ENCODE measurements at regions not wholly inside any gene's neighbourhood (a gene's known extent, or its start where the extent isn't known, plus 50 kb on each side); places are given as distances from the start of the nearest gene placed in this dataset.

DNA sequence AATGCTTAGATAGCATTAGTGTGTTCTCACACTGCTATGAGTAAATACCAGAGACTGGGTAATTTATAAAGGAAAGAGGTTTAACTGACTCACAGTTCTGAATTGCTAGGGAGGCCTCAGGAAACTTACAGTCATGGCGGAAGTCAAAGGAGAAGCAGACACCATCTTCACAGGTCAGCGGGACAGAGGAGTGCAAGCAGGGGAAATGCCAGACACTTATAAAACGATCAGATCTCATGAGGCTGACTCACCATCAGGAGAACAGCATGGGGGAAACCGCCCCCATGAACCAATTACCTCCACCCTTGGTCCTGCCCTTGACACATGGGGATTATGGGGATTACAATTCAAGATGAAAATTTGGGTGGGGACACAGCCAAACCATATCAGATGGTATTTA is 381.5 kb upstream of the DPPA4 start:
- TF ChIP-seq, protein P1, sequence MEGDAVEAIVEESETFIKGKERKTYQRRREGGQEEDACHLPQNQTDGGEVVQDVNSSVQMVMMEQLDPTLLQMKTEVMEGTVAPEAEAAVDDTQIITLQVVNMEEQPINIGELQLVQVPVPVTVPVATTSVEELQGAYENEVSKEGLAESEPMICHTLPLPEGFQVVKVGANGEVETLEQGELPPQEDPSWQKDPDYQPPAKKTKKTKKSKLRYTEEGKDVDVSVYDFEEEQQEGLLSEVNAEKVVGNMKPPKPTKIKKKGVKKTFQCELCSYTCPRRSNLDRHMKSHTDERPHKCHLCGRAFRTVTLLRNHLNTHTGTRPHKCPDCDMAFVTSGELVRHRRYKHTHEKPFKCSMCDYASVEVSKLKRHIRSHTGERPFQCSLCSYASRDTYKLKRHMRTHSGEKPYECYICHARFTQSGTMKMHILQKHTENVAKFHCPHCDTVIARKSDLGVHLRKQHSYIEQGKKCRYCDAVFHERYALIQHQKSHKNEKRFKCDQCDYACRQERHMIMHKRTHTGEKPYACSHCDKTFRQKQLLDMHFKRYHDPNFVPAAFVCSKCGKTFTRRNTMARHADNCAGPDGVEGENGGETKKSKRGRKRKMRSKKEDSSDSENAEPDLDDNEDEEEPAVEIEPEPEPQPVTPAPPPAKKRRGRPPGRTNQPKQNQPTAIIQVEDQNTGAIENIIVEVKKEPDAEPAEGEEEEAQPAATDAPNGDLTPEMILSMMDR (conservative IDR thresholded peaks at IDR 0.05; ENCODE audit: low read depth, low read length): no peak
- no peak for TF ChIP-seq EZH2 (IDR thresholded peaks at IDR 0.05; ENCODE audit: low read length, unreplicated experiment)

Measured in PC-3 (cell line).